Osteocyte (in vitro differentiated cells): ENCODE measurements at regions not wholly inside any gene's neighbourhood (a gene's known extent, or its start where the extent isn't known, plus 50 kb on each side); places are given as distances from the start of the nearest gene placed in this dataset.

Source experiments
- DNase-seq: peaks from one replicate; pipeline ENCODE4 v3.0.0; 2021; ENCODE audit warnings: mixed read lengths; ENCODE audit not compliant: unreplicated experiment; ENCODE audit errors: extremely low spot score
- H3K27ac Mint-ChIP-seq: one replicate; pipeline ENCODE4 v1.8.0; 2021; ENCODE audit warnings: mild to moderate bottlenecking, mixed read lengths; ENCODE audit not compliant: unreplicated experiment
- H3K27me3 Mint-ChIP-seq: one replicate; pipeline ENCODE4 v1.8.0; 2021; ENCODE audit warnings: mixed read lengths; ENCODE audit not compliant: unreplicated experiment
- H3K36me3 Mint-ChIP-seq: one replicate; pipeline ENCODE4 v1.8.0; 2021; ENCODE audit warnings: mixed read lengths; ENCODE audit not compliant: unreplicated experiment
- H3K4me1 Mint-ChIP-seq: one replicate; pipeline ENCODE4 v1.8.0; 2021; ENCODE audit warnings: mixed read lengths; ENCODE audit not compliant: unreplicated experiment
- H3K4me3 Mint-ChIP-seq: one replicate; pipeline ENCODE4 v1.8.0; 2021; ENCODE audit warnings: mild to moderate bottlenecking, moderate library complexity, mixed read lengths; ENCODE audit not compliant: unreplicated experiment
- H3K9me3 Mint-ChIP-seq: one replicate; pipeline ENCODE4 v1.8.0; 2021; ENCODE audit warnings: mixed read lengths; ENCODE audit not compliant: unreplicated experiment
- CTCF ChIP-seq: fragments of 200-600 bp; sonication (generic); IDR thresholded peaks from 2 replicates; pipeline ENCODE4 v1.5.0; 2021; ENCODE audit warnings: antibody characterized with exemption, mild to moderate bottlenecking, moderate library complexity

GRCh38 chr1:90198616-90199332 is 203.9 kb downstream of the ZNF326 start:
- Mint-ChIP-seq H3K36me3 (no peaks in the 10 kb centered on the region), H3K4me1 (no peaks in the 10 kb centered on the region), H3K9me3 (no peaks in the 10 kb centered on the region), H3K27me3 (no peaks in the 10 kb centered on the region), H3K4me3 (no peak overlapping the region), H3K27ac (no peak overlapping the region)
- DNase-seq: no peak
- TF ChIP-seq CTCF: no peak

- DNase-seq: no peak
- no peaks in the 10 kb centered on the region for H3K4me1 Mint-ChIP-seq
- no peaks in the 10 kb centered on the region for H3K27me3 Mint-ChIP-seq
- H3K27ac Mint-ChIP-seq: no peak overlapping the region
- H3K36me3 Mint-ChIP-seq: no peaks in the 10 kb centered on the region
- H3K9me3 Mint-ChIP-seq: no peaks in the 10 kb centered on the region
- H3K4me3 Mint-ChIP-seq: no peak overlapping the region
- no peak for TF ChIP-seq CTCF
Measured at GRCh38 chr1:90193116-90193515, 198.2 kb downstream of the ZNF326 start.

- no peak overlapping the region for H3K4me3 Mint-ChIP-seq
- DNase-seq: no peak
- no peak for TF ChIP-seq CTCF
- no peaks in the 10 kb centered on the region for H3K9me3 Mint-ChIP-seq
- no peaks in the 10 kb centered on the region for H3K27me3 Mint-ChIP-seq
- no peak overlapping the region for H3K27ac Mint-ChIP-seq
- H3K4me1 Mint-ChIP-seq: no peaks in the 10 kb centered on the region
- no peaks in the 10 kb centered on the region for H3K36me3 Mint-ChIP-seq
Measured at GRCh38 chr1:90192408-90192807, 197.5 kb downstream of the ZNF326 start.

GRCh38 chr1:90190523-90190922 is 195.6 kb downstream of the ZNF326 start:
- no peaks in the 10 kb centered on the region for H3K36me3 Mint-ChIP-seq
- DNase-seq: no peak
- TF ChIP-seq CTCF: no peak
- H3K27ac Mint-ChIP-seq: no peak overlapping the region
- H3K27me3 Mint-ChIP-seq: peaks cover 3% of the 10 kb centered on the region
- H3K4me1 Mint-ChIP-seq: no peaks in the 10 kb centered on the region
- H3K4me3 Mint-ChIP-seq: no peak overlapping the region
- no peaks in the 10 kb centered on the region for H3K9me3 Mint-ChIP-seq

GRCh38 chr1:90189889-90190288 is 195.0 kb downstream of the ZNF326 start:
- DNase-seq: no peak
- Mint-ChIP-seq H3K4me3 (no peak overlapping the region), H3K27me3 (peaks cover 3% of the 10 kb centered on the region), H3K9me3 (no peaks in the 10 kb centered on the region), H3K4me1 (no peaks in the 10 kb centered on the region), H3K36me3 (no peaks in the 10 kb centered on the region), H3K27ac (no peak overlapping the region)
- TF ChIP-seq CTCF: no peak
